ENCODE measurements at regions not wholly inside any gene's neighbourhood (a gene's known extent, or its start where the extent isn't known, plus 50 kb on each side); places are given as distances from the start of the nearest gene placed in this dataset.

- peak; percentile 10 for DNase-seq
These were observed 1019.6 kb upstream of the SORCS1 start for GRCh38 chr10:108184114-108184513.

DNA sequence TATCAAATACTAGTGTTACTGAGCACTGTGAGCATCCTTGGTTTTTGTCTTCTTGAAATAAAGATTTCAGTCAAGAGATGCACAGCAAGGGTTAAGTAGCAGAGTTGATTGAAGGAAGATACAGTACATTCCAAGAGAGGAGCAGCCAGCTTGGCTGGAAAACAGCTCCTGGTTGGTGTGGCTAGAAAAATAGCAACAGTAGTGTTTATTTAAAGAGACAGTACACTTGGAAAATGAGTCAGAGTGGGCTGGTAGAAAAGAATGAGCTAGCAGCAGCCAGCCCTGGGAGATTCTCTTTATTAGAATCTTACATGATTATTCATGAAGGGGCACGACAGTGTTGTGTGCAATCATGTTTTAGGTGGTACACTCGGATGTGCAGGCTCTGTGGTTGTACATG lies 1016.4 kb upstream of the SORCS1 start:
- peak; percentile 33 for DNase-seq

DNA sequence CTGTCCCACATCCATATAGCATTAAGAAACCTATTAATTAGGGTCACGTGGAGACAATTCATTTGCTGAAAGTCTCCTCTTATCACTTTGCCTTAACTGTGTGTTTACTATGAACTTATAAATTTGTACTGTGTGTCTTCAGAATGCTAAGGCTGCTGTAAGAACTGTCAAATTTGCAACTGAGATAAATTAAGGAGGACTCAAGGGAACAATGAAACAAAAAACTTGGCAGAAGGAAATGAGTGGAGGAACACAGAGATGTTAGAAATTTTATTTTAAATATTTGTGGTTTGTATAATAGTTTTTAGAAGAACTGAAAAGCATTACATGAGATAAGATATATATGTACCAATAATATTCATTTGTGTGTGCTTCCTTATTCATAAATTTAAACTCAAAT lies 1005.3 kb upstream of the SORCS1 start:
- peak; percentile 47 for DNase-seq

GRCh38 chr10:108167766-108168165 lies 1003.3 kb upstream of the SORCS1 start:
- DNase-seq: no peak

- no peak for DNase-seq
These were observed 1001.9 kb upstream of the SORCS1 start for GRCh38 chr10:108166401-108166800.

GRCh38 chr10:108147346-108147745 lies 982.8 kb upstream of the SORCS1 start:
- DNase-seq: no peak

- no peak for DNase-seq
These were observed 976.6 kb upstream of the SORCS1 start for GRCh38 chr10:108141064-108141463.

- DNase-seq: no peak
These were observed 967.8 kb upstream of the SORCS1 start for GRCh38 chr10:108132303-108132702.

DNA sequence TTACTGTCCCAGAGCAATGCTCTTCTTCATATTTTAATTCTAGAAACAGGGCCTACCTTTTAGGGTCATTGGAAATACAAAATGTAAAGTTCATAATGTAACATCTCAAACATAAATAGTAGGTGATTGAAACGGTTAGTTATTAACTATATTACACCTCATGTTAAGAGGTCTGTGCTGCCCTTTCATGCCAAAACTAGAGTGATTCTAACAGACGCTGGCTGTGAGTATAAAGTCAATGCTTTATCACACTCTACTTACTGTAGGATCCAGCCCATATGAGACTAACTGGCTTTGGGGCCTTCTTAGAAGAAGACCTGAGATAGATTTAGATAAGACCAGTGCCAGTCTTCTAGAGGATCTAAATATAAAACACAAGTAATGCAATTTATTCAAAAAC lies 966.1 kb upstream of the SORCS1 start:
- DNase-seq: no peak

DNA sequence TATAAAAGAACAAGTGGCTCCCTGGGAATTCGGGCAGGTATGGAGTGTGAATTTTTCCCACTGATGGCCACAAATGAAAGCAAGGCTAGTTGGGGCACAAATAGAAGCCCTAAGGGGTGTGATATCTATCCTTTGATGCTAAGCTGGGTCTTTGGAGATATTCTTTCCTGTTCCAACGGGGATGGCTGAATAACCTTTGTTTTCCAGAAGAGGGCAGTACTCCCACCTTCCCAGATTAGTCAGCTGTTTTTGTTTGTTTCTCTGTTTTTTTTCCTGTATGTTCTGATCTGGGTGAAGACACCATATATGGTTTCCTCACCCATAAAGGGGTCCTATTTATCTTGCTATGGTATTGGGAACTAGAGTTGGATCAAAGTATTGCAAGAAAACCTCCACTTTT lies 947.7 kb upstream of the SORCS1 start:
- DNase-seq: no peak

GRCh38 chr10:108104551-108105156 lies 940.1 kb upstream of the SORCS1 start:
- peak; percentile 28 for DNase-seq

DNA sequence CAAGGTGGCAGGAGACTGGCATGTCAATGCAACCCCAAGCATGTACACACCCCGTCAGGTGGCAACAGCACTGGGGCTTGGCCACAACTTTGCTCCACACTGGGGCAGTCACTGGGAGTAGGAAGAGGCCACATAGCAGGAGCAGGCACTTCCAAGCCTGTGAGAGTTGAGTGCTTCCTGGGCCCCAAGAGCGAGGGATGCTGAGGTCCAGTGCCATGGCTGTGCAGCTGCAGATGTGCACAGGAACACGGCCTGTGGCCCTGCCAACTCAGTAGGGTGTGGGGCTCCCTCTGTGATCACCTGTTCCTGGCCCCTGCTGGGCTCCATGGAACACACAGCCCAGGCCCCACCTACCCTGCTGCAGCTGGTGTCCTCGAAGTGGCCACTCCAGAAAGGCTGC lies 932.8 kb upstream of the SORCS1 start:
- DNase-seq: no peak

- DNase-seq: no peak
These were observed 931.7 kb upstream of the SORCS1 start for GRCh38 chr10:108095932-108096925.

DNA sequence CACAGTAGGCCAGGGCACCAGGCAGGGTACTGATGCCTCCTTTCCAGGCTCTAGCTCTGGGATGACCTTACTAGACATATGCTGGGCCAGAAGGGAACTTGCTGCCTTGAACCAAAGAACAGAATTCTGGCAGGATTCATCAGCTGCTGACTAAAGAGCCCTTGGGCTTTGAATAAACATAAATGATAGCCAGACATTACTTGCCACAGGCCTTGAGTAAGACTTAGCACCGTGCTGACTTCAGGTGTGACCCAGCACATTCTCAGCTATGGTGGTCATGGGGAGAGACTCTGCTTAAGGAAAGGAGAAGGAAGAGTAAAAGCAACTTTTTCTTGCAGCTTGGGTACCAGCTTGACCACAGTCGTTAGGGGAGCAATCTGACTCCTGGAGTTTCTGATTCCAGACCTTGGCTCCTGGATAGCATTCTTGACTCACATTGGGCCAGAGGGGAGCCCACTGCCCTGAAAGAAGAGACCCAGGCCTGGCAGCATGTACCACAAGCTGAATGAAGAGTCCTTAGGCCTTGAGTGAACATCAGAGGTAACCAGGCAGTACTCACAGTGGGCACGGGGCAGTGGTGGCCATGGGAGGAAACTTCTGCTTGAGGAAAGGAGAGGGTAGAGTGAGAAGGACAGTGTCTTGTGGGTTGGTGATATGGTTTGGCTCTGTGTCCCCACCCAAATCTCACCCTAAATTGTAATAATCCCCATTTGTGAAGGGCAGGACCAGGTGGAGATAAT lies 926.1 kb upstream of the SORCS1 start:
- DNase-seq: no peak

DNA sequence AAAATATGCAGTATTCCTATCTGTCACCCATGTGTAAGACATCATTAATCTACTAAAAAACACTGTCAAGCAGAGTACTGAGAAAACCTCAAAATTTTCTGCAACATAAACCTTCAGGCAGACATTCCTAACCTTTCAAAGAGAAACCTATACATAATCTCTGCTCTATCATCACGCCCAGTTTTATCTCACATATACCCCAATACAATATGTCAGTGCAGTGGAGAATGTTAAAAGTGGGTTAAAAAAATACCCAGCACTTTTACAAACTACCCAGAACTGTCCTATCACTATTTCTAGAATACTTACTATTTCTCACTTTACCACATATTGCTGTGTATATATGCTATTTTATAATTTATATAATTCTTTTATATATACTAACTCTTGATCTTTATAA lies 922.0 kb upstream of the SORCS1 start:
- no peak for DNase-seq

DNA sequence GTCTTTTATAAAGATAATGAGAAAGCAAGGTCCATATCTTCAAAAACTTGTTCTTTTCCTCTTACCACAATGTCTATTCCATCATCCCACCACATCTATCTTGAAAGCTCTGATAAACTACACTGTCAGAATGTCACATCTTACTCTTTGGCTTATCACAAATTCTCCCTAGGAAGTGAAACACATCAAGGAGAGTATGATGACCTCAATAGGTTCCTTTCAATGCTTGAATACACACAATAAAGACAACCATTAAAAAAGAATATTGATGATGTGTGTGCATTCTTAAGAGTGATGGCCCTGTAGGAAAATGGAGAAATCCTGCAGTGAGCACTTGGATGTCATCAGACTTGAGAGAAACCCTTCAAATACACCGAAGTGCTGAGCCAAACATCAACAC lies 918.1 kb upstream of the SORCS1 start:
- DNase-seq: no peak

GRCh38 chr10:108078263-108078662 lies 913.8 kb upstream of the SORCS1 start:
- no peak for DNase-seq

DNA sequence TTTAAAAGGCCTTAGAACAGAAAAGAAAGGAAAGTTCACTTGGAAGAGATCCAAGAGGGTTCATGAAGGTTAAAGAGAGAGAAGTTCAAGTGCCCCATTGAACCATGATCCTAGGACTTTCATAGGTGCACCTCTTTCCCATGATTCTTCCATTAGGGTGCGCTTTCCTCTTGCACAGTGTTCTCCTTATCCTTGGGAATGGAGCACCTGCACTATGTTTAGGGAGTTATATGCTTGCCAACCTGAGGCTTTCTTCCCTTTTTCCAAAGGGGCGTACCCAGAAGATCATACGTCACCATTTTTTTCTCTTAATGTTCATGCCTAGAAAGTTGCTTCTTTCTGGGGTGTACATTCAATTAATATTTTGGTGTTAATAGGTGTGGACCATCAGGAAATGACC lies 908.0 kb upstream of the SORCS1 start:
- DNase-seq: no peak

- DNase-seq: no peak
These were observed 906.3 kb upstream of the SORCS1 start for GRCh38 chr10:108070789-108071188.

- no peak for DNase-seq
These were observed 904.6 kb upstream of the SORCS1 start for GRCh38 chr10:108069096-108069495.

- no peak for DNase-seq
These were observed 900.3 kb upstream of the SORCS1 start for GRCh38 chr10:108064746-108065260.

- DNase-seq: peak; percentile 20
These were observed 895.7 kb upstream of the SORCS1 start for GRCh38 chr10:108060246-108060645.

- DNase-seq: no peak
These were observed 891.0 kb upstream of the SORCS1 start for GRCh38 chr10:108055506-108055905.
